ENCODE measurements at regions not wholly inside any gene's neighbourhood (a gene's known extent, or its start where the extent isn't known, plus 50 kb on each side); places are given as distances from the start of the nearest gene placed in this dataset.
"Not testable (repeated sequence)": the region's sequence is repeated elsewhere in the genome, so short reads cannot be mapped to it uniquely, and the experiment has no call there.

DNA sequence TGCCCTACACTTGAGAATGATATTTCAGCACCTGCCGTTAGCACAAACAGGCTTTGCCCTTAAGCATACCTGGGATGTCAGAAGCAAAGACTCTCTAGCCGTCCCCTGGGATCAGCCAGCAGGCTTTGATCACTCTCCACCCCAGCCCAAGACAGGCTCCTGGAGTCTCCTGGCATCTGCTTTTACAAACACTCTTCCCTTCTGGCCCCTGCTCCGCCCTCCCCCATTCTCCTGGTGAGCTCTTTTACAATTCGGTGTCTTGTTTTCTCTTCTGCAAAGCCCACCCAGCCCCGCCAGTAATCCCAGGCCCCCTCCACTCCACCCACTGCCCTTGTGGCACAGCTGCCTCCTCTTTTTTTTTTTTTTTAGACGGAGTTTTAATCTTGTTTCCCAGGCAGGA is 50.4 kb downstream of the KATNIP start:
- no peak for DNase-seq

DNA sequence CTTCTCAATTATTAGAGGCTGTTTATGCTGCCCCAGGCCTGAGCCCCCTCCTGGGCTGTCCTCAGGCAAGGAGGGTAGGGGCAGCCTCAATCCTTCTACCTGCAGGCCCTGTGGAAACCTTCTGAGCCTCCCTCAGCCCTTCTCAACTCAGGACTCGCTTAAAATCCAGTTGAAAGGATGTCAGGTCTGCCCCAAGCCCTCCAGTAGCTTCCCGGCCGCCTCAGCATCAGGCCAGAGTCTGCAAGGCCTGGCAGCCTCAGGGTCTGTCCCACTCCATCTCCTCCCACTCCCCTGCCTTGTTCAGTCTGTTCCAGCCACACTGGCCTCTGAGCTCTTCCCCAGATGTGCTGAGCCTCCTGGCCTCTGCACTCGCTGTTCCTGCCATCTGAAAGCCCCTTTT is 52.2 kb downstream of the KATNIP start:
- DNase-seq, result no peak

DNA sequence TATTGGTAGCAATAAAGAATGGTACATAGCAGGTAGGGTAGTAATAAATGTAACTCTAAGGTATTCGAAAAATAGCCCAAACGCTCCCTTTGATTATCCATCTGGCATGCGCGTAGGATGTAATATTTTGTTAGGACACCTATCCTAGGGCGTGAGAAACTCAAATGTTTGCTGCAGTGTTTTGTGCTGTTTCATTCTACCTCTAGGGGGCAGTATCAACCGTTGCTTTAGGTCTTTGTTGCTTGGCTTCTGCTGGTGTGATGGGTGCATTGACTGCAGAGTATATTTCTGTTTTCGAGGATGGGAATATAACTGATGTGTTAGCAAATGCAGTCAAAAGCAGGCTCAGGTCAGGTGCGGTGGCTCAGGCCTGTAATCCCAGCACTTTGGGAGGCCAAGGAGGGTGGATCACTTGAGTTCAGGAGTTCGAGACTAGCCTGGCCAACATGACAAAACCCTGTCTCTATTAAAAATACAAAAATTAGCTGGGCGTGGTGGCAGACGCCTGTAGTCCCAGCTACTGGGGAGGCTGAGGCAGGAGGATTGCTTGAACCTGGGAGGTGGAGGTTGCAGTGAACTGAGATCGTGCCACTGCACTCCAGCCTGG is 55.7 kb downstream of the KATNIP start:
- not testable (repeated sequence) for DNase-seq

DNA sequence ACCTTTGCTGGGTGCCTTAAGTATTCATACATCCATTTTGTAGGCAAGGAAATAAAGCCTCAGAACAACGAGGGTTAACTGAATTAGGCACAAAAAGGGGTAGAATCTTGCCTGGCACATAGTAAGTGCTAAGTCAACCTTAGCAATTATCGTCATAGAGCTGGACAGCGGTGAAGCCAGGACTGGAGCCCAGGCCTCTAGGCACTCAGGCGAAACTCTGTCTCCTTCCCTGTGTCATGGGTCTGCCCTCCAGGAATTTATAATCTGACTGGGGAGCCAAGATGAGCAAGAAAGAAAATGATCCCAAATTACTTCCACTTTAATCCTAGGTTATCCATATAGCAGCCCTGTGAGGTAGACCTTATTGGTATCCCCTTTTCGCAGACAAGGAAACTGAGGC is 61.4 kb downstream of the KATNIP start:
- DNase-seq, result no peak

DNA sequence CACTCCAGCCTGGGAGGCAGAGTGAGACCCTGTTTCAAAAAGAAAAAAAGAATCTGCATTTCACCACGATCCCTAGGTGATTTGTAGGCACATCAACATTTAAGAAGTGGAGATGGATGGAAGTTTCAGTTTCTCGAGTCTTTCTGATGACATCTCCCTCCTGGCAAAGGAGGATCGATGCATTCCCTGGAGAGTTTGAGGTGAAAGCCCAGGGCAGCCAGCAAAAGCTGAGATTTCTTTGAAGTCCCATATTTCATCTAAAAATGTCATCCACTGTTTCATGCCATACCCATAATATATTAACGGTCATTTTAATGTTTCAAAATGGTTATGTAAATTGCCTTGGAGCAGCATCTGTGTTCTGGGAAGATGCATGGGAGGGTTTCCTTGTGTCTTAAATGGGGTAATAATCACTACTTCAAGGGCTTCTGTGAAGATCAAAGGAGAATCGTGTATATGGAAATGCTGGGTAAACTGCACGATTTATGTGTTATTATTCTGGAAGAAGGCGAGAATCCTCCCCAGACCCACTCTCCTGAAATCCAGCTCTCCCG is 63.4 kb downstream of the KATNIP start:
- DNase-seq, result no peak

DNA sequence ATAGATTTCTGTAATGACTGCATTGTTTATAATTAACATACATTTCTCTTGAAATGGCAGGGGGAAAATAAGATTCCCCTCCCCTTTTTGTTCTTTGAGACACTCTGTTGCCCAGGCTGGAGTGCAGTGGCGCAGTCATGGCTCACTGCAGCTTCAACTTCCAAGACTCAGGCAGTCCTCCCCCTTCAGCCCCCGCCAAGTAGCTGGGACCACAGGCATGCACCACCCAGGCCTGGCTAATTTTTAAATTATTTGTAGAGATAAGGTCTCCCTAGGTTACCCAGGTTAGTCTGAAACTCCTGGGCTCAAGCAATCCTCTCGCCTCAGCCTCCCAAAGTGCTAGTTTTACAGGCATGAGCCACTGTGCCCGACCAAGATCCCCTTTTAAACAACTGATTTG is 67.7 kb downstream of the KATNIP start:
- no peak for DNase-seq

DNA sequence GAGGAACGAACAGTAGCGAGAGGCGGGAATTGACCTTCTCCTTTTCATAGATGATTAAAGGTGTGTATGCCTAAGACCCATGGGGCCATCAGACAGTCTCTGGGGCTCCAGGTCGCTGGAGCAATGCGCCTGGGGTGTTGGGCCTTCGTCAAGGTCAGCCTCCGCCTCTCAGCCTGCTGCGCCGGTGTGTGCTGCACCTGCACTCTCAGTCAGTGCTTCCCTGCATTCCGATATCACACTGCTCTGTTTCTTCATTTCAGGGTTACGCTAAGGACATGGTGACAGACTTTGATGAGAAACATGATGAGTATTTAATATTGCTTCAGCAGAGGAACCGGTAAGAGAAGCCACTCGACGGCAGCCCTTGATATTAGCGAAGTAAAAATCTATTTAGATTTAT is 68.2 kb downstream of the KATNIP start:
- no peak for DNase-seq

GRCh38 chr16:27618606-27619327 is 68.8 kb downstream of the KATNIP start:
- DNase-seq, result no peak

- no peak for DNase-seq
Observed at GRCh38 chr16:27620541-27620940, 70.6 kb downstream of the KATNIP start.

GRCh38 chr16:27624154-27625049 is 74.5 kb downstream of the KATNIP start:
- DNase-seq, result no peak

DNA sequence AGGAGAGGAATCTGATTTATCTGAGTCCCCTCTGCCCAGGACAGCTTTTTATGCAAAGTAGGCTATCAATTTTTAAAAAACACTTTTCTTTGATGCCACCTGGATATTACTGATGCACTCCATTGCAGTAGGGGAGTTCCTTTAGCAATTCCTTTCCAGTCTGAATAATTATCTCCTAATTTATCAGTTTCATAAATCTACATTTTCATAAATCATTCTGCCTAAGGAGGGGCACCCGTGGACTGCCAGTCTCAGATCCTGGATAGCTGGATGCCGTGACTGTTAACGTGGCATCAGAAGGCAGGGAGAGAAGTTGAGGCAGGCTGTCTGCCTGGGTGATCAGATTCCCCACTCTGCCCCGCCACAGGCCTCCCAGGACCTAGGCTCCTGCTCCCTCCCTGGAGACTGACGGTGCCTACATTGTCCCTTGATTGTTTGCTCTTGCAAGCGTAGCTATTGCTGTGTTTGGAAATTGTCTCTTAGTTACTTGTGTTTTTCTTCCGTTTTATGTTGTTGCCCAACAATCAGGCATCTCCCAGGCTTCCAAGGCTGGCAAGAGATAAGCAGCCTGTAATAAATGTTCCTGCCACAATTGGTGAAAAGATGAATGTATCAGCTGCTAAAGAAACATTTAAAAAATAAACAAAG is 75.2 kb downstream of the KATNIP start:
- DNase-seq, result no peak

DNA sequence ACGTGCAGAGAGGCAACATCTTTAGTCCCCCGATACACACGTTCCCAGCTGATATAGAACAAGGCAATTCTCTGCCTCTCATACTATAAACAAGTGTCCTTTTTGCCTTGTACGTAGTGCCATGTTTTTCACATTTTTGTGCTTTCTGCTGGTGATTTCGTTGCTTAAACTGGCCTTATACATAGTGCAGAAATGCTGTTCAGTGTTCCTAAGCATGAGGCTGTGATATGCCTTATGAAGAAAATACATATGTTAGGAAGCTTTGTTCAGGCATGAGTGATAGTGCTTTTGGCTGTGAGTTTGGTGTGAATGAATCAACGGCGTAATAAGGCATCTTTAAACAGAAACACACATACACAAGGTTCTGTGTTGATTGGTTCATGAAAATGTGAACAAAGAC is 77.2 kb downstream of the KATNIP start:
- no peak for DNase-seq

GRCh38 chr16:27628241-27628942 is 78.4 kb downstream of the KATNIP start:
- no peak for DNase-seq

- not testable (repeated sequence) for DNase-seq
Observed at GRCh38 chr16:27628943-27629462, 79.1 kb downstream of the KATNIP start.

- DNase-seq, result no peak
Observed at GRCh38 chr16:27632216-27632615, 82.3 kb downstream of the KATNIP start.

GRCh38 chr16:27633221-27633620 is 83.3 kb downstream of the KATNIP start:
- no peak for DNase-seq

DNA sequence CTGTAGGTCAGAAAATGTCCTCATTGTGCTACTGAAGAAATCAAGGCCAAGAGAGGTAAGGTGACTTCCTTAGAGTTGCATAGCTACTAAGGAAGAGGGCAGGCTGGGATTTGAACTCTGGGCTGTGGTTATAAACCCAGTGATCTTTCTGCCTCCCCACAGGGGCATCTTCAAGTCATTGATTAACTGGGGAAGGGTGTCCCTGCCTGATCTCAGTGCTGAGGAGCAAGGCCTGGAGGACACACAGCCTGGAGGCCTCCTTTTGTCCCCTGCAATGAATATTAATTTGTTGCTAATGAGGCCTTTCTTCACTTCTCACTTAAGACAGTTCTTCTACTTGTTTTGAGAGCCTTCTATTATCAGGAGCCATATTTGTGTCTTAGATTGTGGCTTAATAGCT is 83.8 kb downstream of the KATNIP start:
- DNase-seq, result no peak

- DNase-seq, result no peak
Observed at GRCh38 chr16:27634779-27635178, 84.8 kb downstream of the KATNIP start.

- DNase-seq, result no peak
Observed at GRCh38 chr16:27636453-27637240, 86.7 kb downstream of the KATNIP start.

DNA sequence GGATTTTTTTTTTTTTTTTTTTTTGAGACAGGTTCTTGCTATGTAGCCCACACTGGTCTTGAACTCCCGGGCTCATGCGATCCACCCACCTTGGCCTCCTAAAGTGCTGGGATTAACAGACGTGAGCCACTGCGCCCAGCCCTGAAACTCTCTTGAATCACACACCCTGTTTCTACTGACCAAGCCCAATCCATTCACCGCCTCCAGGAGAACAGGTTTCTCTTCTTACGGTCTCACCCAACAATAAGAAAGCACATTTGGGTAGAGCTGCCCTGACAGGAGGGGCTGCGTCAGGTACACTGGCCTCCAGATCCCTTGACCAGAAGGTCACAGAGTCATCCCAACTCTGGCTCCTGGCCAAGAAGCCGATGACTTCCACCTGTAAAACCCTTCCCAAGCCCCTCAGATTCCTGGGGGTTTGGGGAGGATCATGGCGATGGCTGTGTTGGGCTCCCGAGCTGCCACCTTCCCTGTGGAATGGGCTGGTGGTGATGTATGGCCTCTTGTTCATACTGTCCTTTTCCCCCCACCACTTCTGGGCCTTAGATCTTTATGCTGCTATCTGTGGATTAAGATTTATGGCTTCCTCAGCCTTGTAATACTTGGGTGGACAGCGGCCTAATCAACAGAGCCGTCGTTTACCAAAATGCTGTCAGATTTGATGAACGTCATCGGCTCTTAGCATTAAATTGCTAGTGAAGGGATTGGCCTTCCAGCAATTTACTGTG is 89.1 kb downstream of the KATNIP start:
- no peak for DNase-seq

Data from CD4-positive, alpha-beta T cell treated with Interleukin-15 for 1 hour (primary cell).